ENCODE measurements at regions not wholly inside any gene's neighbourhood (a gene's known extent, or its start where the extent isn't known, plus 50 kb on each side); places are given as distances from the start of the nearest gene placed in this dataset.

- DNase-seq (ENCODE audit: low read depth) = no peak
Measured at GRCh38 chr10:3514691-3515090, 270.3 kb downstream of the KLF6 start.

GRCh38 chr10:3512263-3512662 lies 272.7 kb downstream of the KLF6 start:
- no peak for DNase-seq (ENCODE audit: low read depth)

GRCh38 chr10:3511483-3511882 lies 273.5 kb downstream of the KLF6 start:
- no peak for DNase-seq (ENCODE audit: low read depth)

GRCh38 chr10:3510741-3511140 lies 274.3 kb downstream of the KLF6 start:
- no peak for DNase-seq (ENCODE audit: low read depth)

GRCh38 chr10:3509355-3509754 lies 275.7 kb downstream of the KLF6 start:
- DNase-seq (ENCODE audit: low read depth) = no peak

- DNase-seq (ENCODE audit: low read depth) = no peak
Measured at GRCh38 chr10:3503299-3503698, 281.7 kb downstream of the KLF6 start.

- no peak for DNase-seq (ENCODE audit: low read depth)
Measured at GRCh38 chr10:3502673-3503072, 282.3 kb downstream of the KLF6 start.

GRCh38 chr10:3500408-3500856 lies 284.6 kb downstream of the KLF6 start:
- peak; percentile 62 for DNase-seq (ENCODE audit: low read depth)

- DNase-seq (ENCODE audit: low read depth) = no peak
Measured at GRCh38 chr10:3499120-3499519, 285.9 kb downstream of the KLF6 start.

- DNase-seq (ENCODE audit: low read depth) = no peak
Measured at GRCh38 chr10:3497581-3497980, 287.4 kb downstream of the KLF6 start.

GRCh38 chr10:3496138-3496537 lies 288.9 kb downstream of the KLF6 start:
- DNase-seq (ENCODE audit: low read depth) = no peak

- no peak for DNase-seq (ENCODE audit: low read depth)
Measured at GRCh38 chr10:3495281-3495680, 289.7 kb downstream of the KLF6 start.

GRCh38 chr10:3494838-3495230 lies 290.2 kb downstream of the KLF6 start:
- no peak for DNase-seq (ENCODE audit: low read depth)

- DNase-seq (ENCODE audit: low read depth) = no peak
Measured at GRCh38 chr10:3494131-3494837, 290.7 kb downstream of the KLF6 start.

GRCh38 chr10:3493621-3494020 lies 291.4 kb downstream of the KLF6 start:
- DNase-seq (ENCODE audit: low read depth) = no peak

GRCh38 chr10:3491571-3491970 lies 293.4 kb downstream of the KLF6 start:
- no peak for DNase-seq (ENCODE audit: low read depth)

- no peak for DNase-seq (ENCODE audit: low read depth)
Measured at GRCh38 chr10:3487228-3487627, 297.8 kb downstream of the KLF6 start.

- DNase-seq (ENCODE audit: low read depth) = no peak
Measured at GRCh38 chr10:3486346-3487065, 298.5 kb downstream of the KLF6 start.

- DNase-seq (ENCODE audit: low read depth) = no peak
Measured at GRCh38 chr10:3485057-3485686, 299.8 kb downstream of the KLF6 start.

GRCh38 chr10:3484306-3485056 lies 300.5 kb downstream of the KLF6 start:
- peak; percentile 57 for DNase-seq (ENCODE audit: low read depth)

- peak; percentile 83 for DNase-seq (ENCODE audit: low read depth)
Measured at GRCh38 chr10:3482200-3482993, 302.6 kb downstream of the KLF6 start.

- DNase-seq (ENCODE audit: low read depth) = no peak
Measured at GRCh38 chr10:3481496-3481895, 303.5 kb downstream of the KLF6 start.
